HEK293T (cell line): ENCODE measurements at regions not wholly inside any gene's neighbourhood (a gene's known extent, or its start where the extent isn't known, plus 50 kb on each side); places are given as distances from the start of the nearest gene placed in this dataset.

Experiments used
- ARNT ChIP-seq: fragments of 450-650 bp; IDR thresholded peaks from 2 replicates; pipeline ENCODE4 v1.6.1; 2017; ENCODE audit warnings: mild to moderate bottlenecking
- BHLHE40 ChIP-seq: fragments of 450-650 bp; IDR thresholded peaks from 2 replicates; pipeline ENCODE4 v1.6.1; 2016; ENCODE audit warnings: mild to moderate bottlenecking, moderate library complexity, borderline replicate concordance
- FOXK2 ChIP-seq: fragments of 450-650 bp; IDR thresholded peaks from 2 replicates; pipeline ENCODE4 v1.6.1; 2016; ENCODE audit warnings: mild to moderate bottlenecking
- FOXM1 ChIP-seq: fragments of 450-650 bp; IDR thresholded peaks from 2 replicates; pipeline ENCODE4 v1.6.1; 2017; ENCODE audit warnings: mild to moderate bottlenecking, borderline replicate concordance
- HDGF ChIP-seq: fragments of 450-650 bp; IDR thresholded peaks from 2 replicates; pipeline ENCODE4 v1.6.1; 2017; ENCODE audit warnings: antibody characterized with exemption, borderline replicate concordance
- LEF1 ChIP-seq: fragments of 450-650 bp; IDR thresholded peaks from 2 replicates; pipeline ENCODE4 v1.6.1; 2017; ENCODE audit warnings: mild to moderate bottlenecking, borderline replicate concordance
- NFRKB ChIP-seq: fragments of 450-650 bp; IDR thresholded peaks from 2 replicates; pipeline ENCODE4 v1.6.1; 2016; ENCODE audit warnings: mild to moderate bottlenecking, moderate library complexity
- SP1 ChIP-seq: fragments of 450-650 bp; IDR thresholded peaks from 2 replicates; pipeline ENCODE4 v1.6.1; 2017
- SUZ12 ChIP-seq: fragments of 450-650 bp; IDR thresholded peaks from 2 replicates; pipeline ENCODE4 v1.6.1; 2016; ENCODE audit warnings: mild to moderate bottlenecking
- ZNF384 ChIP-seq: fragments of 450-650 bp; IDR thresholded peaks from 2 replicates; pipeline ENCODE4 v1.6.1; 2016
- TF ChIP-seq, protein P1 (sequence below): fragments of 450-650 bp; IDR thresholded peaks from 2 replicates; pipeline ENCODE4 v1.6.1; 2016

DNA sequence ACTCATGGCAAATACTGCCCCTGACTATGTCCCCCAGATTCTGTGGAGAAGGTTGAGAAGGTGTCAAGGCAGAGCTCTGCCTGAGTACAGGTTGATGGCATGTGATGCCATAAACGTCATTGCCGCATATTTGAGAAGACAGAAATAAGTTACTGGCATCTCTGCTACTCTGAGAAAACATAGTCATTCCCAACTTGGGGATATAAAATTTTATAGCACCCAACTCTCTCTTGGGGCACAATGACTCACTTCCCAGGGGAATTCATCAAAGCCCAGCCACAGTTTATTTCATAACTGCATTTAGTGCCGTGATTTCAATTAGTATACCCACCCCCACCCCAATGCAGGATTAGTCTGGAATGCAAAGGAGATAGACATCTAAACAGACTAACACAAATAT is 101.9 kb upstream of the TNR start:
- TF ChIP-seq HDGF (no peak), LEF1 (no peak), SP1 (no peak), FOXM1 (no peak), SUZ12 (no peak), NFRKB (no peak), FOXK2 (no peak), BHLHE40 (no peak), ARNT (no peak), ZNF384 (no peak)
- TF ChIP-seq, protein P1, sequence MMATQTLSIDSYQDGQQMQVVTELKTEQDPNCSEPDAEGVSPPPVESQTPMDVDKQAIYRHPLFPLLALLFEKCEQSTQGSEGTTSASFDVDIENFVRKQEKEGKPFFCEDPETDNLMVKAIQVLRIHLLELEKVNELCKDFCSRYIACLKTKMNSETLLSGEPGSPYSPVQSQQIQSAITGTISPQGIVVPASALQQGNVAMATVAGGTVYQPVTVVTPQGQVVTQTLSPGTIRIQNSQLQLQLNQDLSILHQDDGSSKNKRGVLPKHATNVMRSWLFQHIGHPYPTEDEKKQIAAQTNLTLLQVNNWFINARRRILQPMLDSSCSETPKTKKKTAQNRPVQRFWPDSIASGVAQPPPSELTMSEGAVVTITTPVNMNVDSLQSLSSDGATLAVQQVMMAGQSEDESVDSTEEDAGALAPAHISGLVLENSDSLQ = no peak
